Uterus (tissue), 3 donors: ENCODE measurements at regions not wholly inside any gene's neighbourhood (a gene's known extent, or its start where the extent isn't known, plus 50 kb on each side); places are given as distances from the start of the nearest gene placed in this dataset.

ENCODE experiments used
- DNase-seq, 2 donors: peaks; one replicate each; pipeline ENCODE4 v3.0.0-alpha.2; 2019 to 2020
- H3K27ac ChIP-seq, 2 donors: fragments of 200-600 bp; sonication (generic); 1 replicate in 1 of 2; 2 replicates in 1 of 2; pipeline ENCODE4 v1.5.1; 2016 to 2018
- H3K27me3 ChIP-seq, 2 donors: fragments of 200-600 bp; sonication (generic); one replicate each; pipeline ENCODE4 v1.5.1; 2018 to 2019; ENCODE audit warnings: control low read depth in 1 of 2
- H3K36me3 ChIP-seq, 2 donors: fragments of 200-600 bp; sonication (generic); one replicate each; pipeline ENCODE4 v1.5.1; 2019; ENCODE audit warnings: control low read depth in 1 of 2
- H3K4me1 ChIP-seq, 2 donors: fragments of 200-600 bp; sonication (generic); one replicate each; pipeline ENCODE4 v1.5.1; 2018 to 2019; ENCODE audit warnings: control low read depth in 1 of 2
- H3K4me3 ChIP-seq, 2 donors: fragments of 200-600 bp; sonication (generic); 1 replicate in 1 of 2; 2 replicates in 1 of 2; pipeline ENCODE4 v1.5.1; 2018 to 2019; ENCODE audit warnings: mild to moderate bottlenecking in 1 of 2
- H3K9me3 ChIP-seq, 2 donors: fragments of 200-600 bp; sonication (generic); one replicate each; pipeline ENCODE4 v1.5.1; 2019; ENCODE audit warnings: control low read depth in 1 of 2
- CTCF ChIP-seq, 4 experiments: fragments of 200-600 bp in 2 of 4; fragments of 450-650 bp in 2 of 4; sonication (generic) in 2 of 4; IDR thresholded peaks; one replicate each; pipeline ENCODE4 v1.5.1; 2016 to 2019; ENCODE audit warnings: antibody characterized with exemption in 4 of 4, mild to moderate bottlenecking in 2 of 4, moderate library complexity in 1 of 4
- POLR2A ChIP-seq, 2 donors: fragments of 450-650 bp; IDR thresholded peaks; one replicate each; pipeline ENCODE4 v1.6.1; 2016; ENCODE audit warnings: antibody characterized with exemption in 2 of 2, mild to moderate bottlenecking in 1 of 2, moderate library complexity in 1 of 2
- intact Hi-C: fragments of 100-400 bp; cut with DNase I; formaldehyde crosslinking; loops from one replicate; pipeline ENCODE4 v1.15.1; 2023; ENCODE audit warnings: low total_unique reads
- donor health status: DM: yes; HTN: yes; CAD: no.

GRCh38 chr11:104442321-104442720 lies 278.4 kb upstream of the PDGFD start:
- no peaks in the 10 kb centered on the region for H3K4me1 ChIP-seq
- no peak overlapping the region for H3K27ac ChIP-seq
- H3K9me3 ChIP-seq = no peaks in the 10 kb centered on the region
- no peak overlapping the region for H3K4me3 ChIP-seq
- no peaks in the 10 kb centered on the region for H3K36me3 ChIP-seq
- no peak for TF ChIP-seq POLR2A (IDR thresholded peaks at IDR 0.05)
- TF ChIP-seq CTCF (IDR thresholded peaks at IDR 0.05) = no peak
- DNase-seq = no peak
- H3K27me3 ChIP-seq = no peaks in the 10 kb centered on the region
- intact Hi-C loops = no loop called here

GRCh38 chr11:104435494-104435893 lies 271.5 kb upstream of the PDGFD start:
- no peak overlapping the region for H3K27ac ChIP-seq
- TF ChIP-seq CTCF (IDR thresholded peaks at IDR 0.05) (no peak), POLR2A (IDR thresholded peaks at IDR 0.05) (no peak)
- H3K4me1 ChIP-seq = no peaks in the 10 kb centered on the region
- no peak overlapping the region for H3K4me3 ChIP-seq
- H3K9me3 ChIP-seq = no peaks in the 10 kb centered on the region
- no peak for DNase-seq
- H3K27me3 ChIP-seq = no peaks in the 10 kb centered on the region
- no peaks in the 10 kb centered on the region for H3K36me3 ChIP-seq
- intact Hi-C loops = no loop called here

- Histone ChIP-seq H3K9me3 (no peaks in the 10 kb centered on the region), H3K27ac (no peak overlapping the region), H3K4me1 (no peaks in the 10 kb centered on the region), H3K4me3 (no peak overlapping the region), H3K36me3 (no peaks in the 10 kb centered on the region), H3K27me3 (no peaks in the 10 kb centered on the region)
- no peak for TF ChIP-seq POLR2A (IDR thresholded peaks at IDR 0.05)
- TF ChIP-seq CTCF (IDR thresholded peaks at IDR 0.05) = no peak
- no peak for DNase-seq
- intact Hi-C loops = no loop called here
Observed at GRCh38 chr11:104433751-104434150, 269.8 kb upstream of the PDGFD start.

- no peak for DNase-seq
- intact Hi-C loops = no loop called here
- Histone ChIP-seq H3K9me3 (no peaks in the 10 kb centered on the region), H3K4me3 (no peak overlapping the region), H3K36me3 (no peaks in the 10 kb centered on the region), H3K27me3 (no peaks in the 10 kb centered on the region), H3K27ac (no peak overlapping the region), H3K4me1 (no peaks in the 10 kb centered on the region)
- TF ChIP-seq POLR2A (IDR thresholded peaks at IDR 0.05) (no peak), CTCF (IDR thresholded peaks at IDR 0.05) (no peak)
Observed at GRCh38 chr11:104432981-104433380, 269.0 kb upstream of the PDGFD start.

GRCh38 chr11:104432526-104432925 lies 268.6 kb upstream of the PDGFD start:
- H3K27ac ChIP-seq = no peak overlapping the region
- intact Hi-C loops = no loop called here
- H3K4me3 ChIP-seq = no peak overlapping the region
- H3K36me3 ChIP-seq = no peaks in the 10 kb centered on the region
- no peaks in the 10 kb centered on the region for H3K27me3 ChIP-seq
- DNase-seq = no peak
- TF ChIP-seq POLR2A (IDR thresholded peaks at IDR 0.05) (no peak), CTCF (IDR thresholded peaks at IDR 0.05) (no peak)
- no peaks in the 10 kb centered on the region for H3K9me3 ChIP-seq
- H3K4me1 ChIP-seq = no peaks in the 10 kb centered on the region
